ENCODE measurements at regions not wholly inside any gene's neighbourhood (a gene's known extent, or its start where the extent isn't known, plus 50 kb on each side); places are given as distances from the start of the nearest gene placed in this dataset.

GRCh38 chr5:155624597-155625241, 611.2 kb downstream of the KIF4B start:
- TF ChIP-seq, protein P1, sequence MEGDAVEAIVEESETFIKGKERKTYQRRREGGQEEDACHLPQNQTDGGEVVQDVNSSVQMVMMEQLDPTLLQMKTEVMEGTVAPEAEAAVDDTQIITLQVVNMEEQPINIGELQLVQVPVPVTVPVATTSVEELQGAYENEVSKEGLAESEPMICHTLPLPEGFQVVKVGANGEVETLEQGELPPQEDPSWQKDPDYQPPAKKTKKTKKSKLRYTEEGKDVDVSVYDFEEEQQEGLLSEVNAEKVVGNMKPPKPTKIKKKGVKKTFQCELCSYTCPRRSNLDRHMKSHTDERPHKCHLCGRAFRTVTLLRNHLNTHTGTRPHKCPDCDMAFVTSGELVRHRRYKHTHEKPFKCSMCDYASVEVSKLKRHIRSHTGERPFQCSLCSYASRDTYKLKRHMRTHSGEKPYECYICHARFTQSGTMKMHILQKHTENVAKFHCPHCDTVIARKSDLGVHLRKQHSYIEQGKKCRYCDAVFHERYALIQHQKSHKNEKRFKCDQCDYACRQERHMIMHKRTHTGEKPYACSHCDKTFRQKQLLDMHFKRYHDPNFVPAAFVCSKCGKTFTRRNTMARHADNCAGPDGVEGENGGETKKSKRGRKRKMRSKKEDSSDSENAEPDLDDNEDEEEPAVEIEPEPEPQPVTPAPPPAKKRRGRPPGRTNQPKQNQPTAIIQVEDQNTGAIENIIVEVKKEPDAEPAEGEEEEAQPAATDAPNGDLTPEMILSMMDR (IDR thresholded peaks at IDR 0.05) = no peak
- TF ChIP-seq POLR2A (IDR thresholded peaks at IDR 0.05) (no peak), POLR2AphosphoS5 (IDR thresholded peaks at IDR 0.05) (no peak)
